ENCODE measurements at regions not wholly inside any gene's neighbourhood (a gene's known extent, or its start where the extent isn't known, plus 50 kb on each side); places are given as distances from the start of the nearest gene placed in this dataset.

GRCh38 chrX:106302304-106302703, 134.2 kb downstream of the PWWP3B start:
- no peak for TF ChIP-seq POU6F1 (CRISPR knock-in tag; IDR thresholded peaks at IDR 0.05; ENCODE audit: borderline replicate concordance, low read depth)
- TF ChIP-seq ARNTL (CRISPR knock-in tag; IDR thresholded peaks at IDR 0.05; ENCODE audit: borderline replicate concordance, low read depth) = no peak
- TF ChIP-seq CREB5 (CRISPR knock-in tag; IDR thresholded peaks at IDR 0.05; ENCODE audit: low read depth) = no peak

Measured in SK-N-SH treated with all-trans-retinoic acid at 6 μM for 48 hours (cell line).